ENCODE measurements at regions not wholly inside any gene's neighbourhood (a gene's known extent, or its start where the extent isn't known, plus 50 kb on each side); places are given as distances from the start of the nearest gene placed in this dataset.
A peak's percentile ranks its signal among the peaks of the same experiment; 100 is the strongest.
"Not testable (repeated sequence)": the region's sequence is repeated elsewhere in the genome, so short reads cannot be mapped to it uniquely, and the experiment has no call there.

- no peak for DNase-seq
- no peaks in the 10 kb centered on the region for H3K27me3 ChIP-seq (ENCODE audit: control insufficient read depth, insufficient read depth, low read length)
- H3K4me3 ChIP-seq (ENCODE audit: insufficient read depth, low read depth, low read length), result no peak overlapping the region
- no peaks in the 10 kb centered on the region for H3K36me3 ChIP-seq (replicated peaks; ENCODE audit: control insufficient read depth, insufficient read depth, low read length)
These were observed 217.5 kb upstream of the CNTNAP4 start for GRCh38 chr16:76059701-76060100.

- Histone ChIP-seq H3K36me3 (replicated peaks; ENCODE audit: control insufficient read depth, insufficient read depth, low read length) (no peaks in the 10 kb centered on the region), H3K4me3 (ENCODE audit: insufficient read depth, low read depth, low read length) (no peak overlapping the region), H3K27me3 (ENCODE audit: control insufficient read depth, insufficient read depth, low read length) (no peaks in the 10 kb centered on the region)
- DNase-seq, result no peak
These were observed 205.5 kb upstream of the CNTNAP4 start for GRCh38 chr16:76071690-76072089.

GRCh38 chr16:76081967-76082366 is 195.2 kb upstream of the CNTNAP4 start:
- no peaks in the 10 kb centered on the region for H3K27me3 ChIP-seq (ENCODE audit: control insufficient read depth, insufficient read depth, low read length)
- DNase-seq, result no peak

GRCh38 chr16:76106647-76107046 is 170.6 kb upstream of the CNTNAP4 start:
- DNase-seq, result no peak
- Histone ChIP-seq H3K4me3 (ENCODE audit: insufficient read depth, low read depth, low read length) (no peak overlapping the region), H3K27me3 (ENCODE audit: control insufficient read depth, insufficient read depth, low read length) (no peaks in the 10 kb centered on the region), H3K36me3 (replicated peaks; ENCODE audit: control insufficient read depth, insufficient read depth, low read length) (no peaks in the 10 kb centered on the region)

More at GRCh38 chr16:76081967-76082366, 195.2 kb upstream of the CNTNAP4 start:
- Histone ChIP-seq H3K36me3 (replicated peaks; ENCODE audit: control insufficient read depth, insufficient read depth, low read length) (no peaks in the 10 kb centered on the region), H3K4me3 (ENCODE audit: insufficient read depth, low read depth, low read length) (no peak overlapping the region)

GRCh38 chr16:76108460-76108859 is 168.7 kb upstream of the CNTNAP4 start:
- DNase-seq, result no peak

GRCh38 chr16:76114681-76115080 is 162.5 kb upstream of the CNTNAP4 start:
- DNase-seq, result no peak
- Histone ChIP-seq H3K36me3 (replicated peaks; ENCODE audit: control insufficient read depth, insufficient read depth, low read length) (no peaks in the 10 kb centered on the region), H3K27me3 (ENCODE audit: control insufficient read depth, insufficient read depth, low read length) (no peaks in the 10 kb centered on the region), H3K4me3 (ENCODE audit: insufficient read depth, low read depth, low read length) (no peak overlapping the region)

More at GRCh38 chr16:76108460-76108859, 168.7 kb upstream of the CNTNAP4 start:
- Histone ChIP-seq H3K36me3 (replicated peaks; ENCODE audit: control insufficient read depth, insufficient read depth, low read length) (no peaks in the 10 kb centered on the region), H3K4me3 (ENCODE audit: insufficient read depth, low read depth, low read length) (no peak overlapping the region), H3K27me3 (ENCODE audit: control insufficient read depth, insufficient read depth, low read length) (no peaks in the 10 kb centered on the region)

GRCh38 chr16:76118344-76118743 is 158.9 kb upstream of the CNTNAP4 start:
- DNase-seq, result no peak
- Histone ChIP-seq H3K27me3 (ENCODE audit: control insufficient read depth, insufficient read depth, low read length) (no peaks in the 10 kb centered on the region), H3K4me3 (ENCODE audit: insufficient read depth, low read depth, low read length) (no peak overlapping the region), H3K36me3 (replicated peaks; ENCODE audit: control insufficient read depth, insufficient read depth, low read length) (no peaks in the 10 kb centered on the region)

GRCh38 chr16:76121636-76122035 is 155.6 kb upstream of the CNTNAP4 start:
- no peak for DNase-seq
- Histone ChIP-seq H3K36me3 (replicated peaks; ENCODE audit: control insufficient read depth, insufficient read depth, low read length) (no peaks in the 10 kb centered on the region), H3K27me3 (ENCODE audit: control insufficient read depth, insufficient read depth, low read length) (no peaks in the 10 kb centered on the region), H3K4me3 (ENCODE audit: insufficient read depth, low read depth, low read length) (no peak overlapping the region)

GRCh38 chr16:76123966-76124365 is 153.2 kb upstream of the CNTNAP4 start:
- Histone ChIP-seq H3K27me3 (ENCODE audit: control insufficient read depth, insufficient read depth, low read length) (no peaks in the 10 kb centered on the region), H3K4me3 (ENCODE audit: insufficient read depth, low read depth, low read length) (no peak overlapping the region), H3K36me3 (replicated peaks; ENCODE audit: control insufficient read depth, insufficient read depth, low read length) (no peaks in the 10 kb centered on the region)
- no peak for DNase-seq

GRCh38 chr16:76125871-76126270 is 151.3 kb upstream of the CNTNAP4 start:
- Histone ChIP-seq H3K36me3 (replicated peaks; ENCODE audit: control insufficient read depth, insufficient read depth, low read length) (no peaks in the 10 kb centered on the region), H3K27me3 (ENCODE audit: control insufficient read depth, insufficient read depth, low read length) (no peaks in the 10 kb centered on the region), H3K4me3 (ENCODE audit: insufficient read depth, low read depth, low read length) (no peak overlapping the region)
- DNase-seq, result no peak

- H3K27me3 ChIP-seq (ENCODE audit: control insufficient read depth, insufficient read depth, low read length); H3K36me3 ChIP-seq (replicated peaks; ENCODE audit: control insufficient read depth, insufficient read depth, low read length); DNase-seq; H3K4me3 ChIP-seq (ENCODE audit: insufficient read depth, low read depth, low read length): not testable (repeated sequence)
These were observed 139.1 kb upstream of the CNTNAP4 start for GRCh38 chr16:76138056-76138455.

- Histone ChIP-seq H3K4me3 (ENCODE audit: insufficient read depth, low read depth, low read length) (no peak overlapping the region), H3K27me3 (ENCODE audit: control insufficient read depth, insufficient read depth, low read length) (no peaks in the 10 kb centered on the region), H3K36me3 (replicated peaks; ENCODE audit: control insufficient read depth, insufficient read depth, low read length) (no peaks in the 10 kb centered on the region)
- peak; percentile 1 for DNase-seq
These were observed 119.6 kb upstream of the CNTNAP4 start for GRCh38 chr16:76157629-76158028.

- no peaks in the 10 kb centered on the region for H3K27me3 ChIP-seq (ENCODE audit: control insufficient read depth, insufficient read depth, low read length)
- H3K4me3 ChIP-seq (ENCODE audit: insufficient read depth, low read depth, low read length), result no peak overlapping the region
- H3K36me3 ChIP-seq (replicated peaks; ENCODE audit: control insufficient read depth, insufficient read depth, low read length), result no peaks in the 10 kb centered on the region
- DNase-seq, result no peak
These were observed 115.2 kb upstream of the CNTNAP4 start for GRCh38 chr16:76162046-76162445.

- no peaks in the 10 kb centered on the region for H3K27me3 ChIP-seq (ENCODE audit: control insufficient read depth, insufficient read depth, low read length)
- H3K36me3 ChIP-seq (replicated peaks; ENCODE audit: control insufficient read depth, insufficient read depth, low read length), result no peaks in the 10 kb centered on the region
- no peak overlapping the region for H3K4me3 ChIP-seq (ENCODE audit: insufficient read depth, low read depth, low read length)
- no peak for DNase-seq
These were observed 112.1 kb upstream of the CNTNAP4 start for GRCh38 chr16:76164970-76165558.

- no peaks in the 10 kb centered on the region for H3K27me3 ChIP-seq (ENCODE audit: control insufficient read depth, insufficient read depth, low read length)
- no peak overlapping the region for H3K4me3 ChIP-seq (ENCODE audit: insufficient read depth, low read depth, low read length)
- H3K36me3 ChIP-seq (replicated peaks; ENCODE audit: control insufficient read depth, insufficient read depth, low read length), result no peaks in the 10 kb centered on the region
- no peak for DNase-seq
These were observed 101.5 kb upstream of the CNTNAP4 start for GRCh38 chr16:76175718-76176117.

GRCh38 chr16:76176153-76176552 is 101.0 kb upstream of the CNTNAP4 start:
- Histone ChIP-seq H3K36me3 (replicated peaks; ENCODE audit: control insufficient read depth, insufficient read depth, low read length) (no peaks in the 10 kb centered on the region), H3K27me3 (ENCODE audit: control insufficient read depth, insufficient read depth, low read length) (no peaks in the 10 kb centered on the region), H3K4me3 (ENCODE audit: insufficient read depth, low read depth, low read length) (no peak overlapping the region)
- no peak for DNase-seq

Data from H7 (cell line).